ENCODE measurements at regions not wholly inside any gene's neighbourhood (a gene's known extent, or its start where the extent isn't known, plus 50 kb on each side); places are given as distances from the start of the nearest gene placed in this dataset.

GRCh38 chr20:11844691-11845090 is 73.0 kb upstream of the BTBD3 start:
- no peak overlapping the region for H3K4me3 ChIP-seq (ENCODE audit: low read depth in 2 of 2, low read length in 2 of 2)
- no TSS peak for BruUV-seq (replicated peaks)
- no peak for DNase-seq (ENCODE audit: low read depth, low spot score)
- H3K4me1 ChIP-seq (ENCODE audit: control insufficient read depth, insufficient read depth, low read length), result no peaks in the 10 kb centered on the region
- TF ChIP-seq TCF7L2 (IDR thresholded peaks at IDR 0.05; ENCODE audit: low read depth, low read length) (no peak), SIN3A (IDR thresholded peaks at IDR 0.05; ENCODE audit: borderline replicate concordance, insufficient read depth, low read depth, low read length) (no peak), POLR2AphosphoS5 (IDR thresholded peaks at IDR 0.05; ENCODE audit: low read depth, low read length) (no peak), CTCF (IDR thresholded peaks at IDR 0.05) (no peak)
- TF ChIP-seq, protein P1, sequence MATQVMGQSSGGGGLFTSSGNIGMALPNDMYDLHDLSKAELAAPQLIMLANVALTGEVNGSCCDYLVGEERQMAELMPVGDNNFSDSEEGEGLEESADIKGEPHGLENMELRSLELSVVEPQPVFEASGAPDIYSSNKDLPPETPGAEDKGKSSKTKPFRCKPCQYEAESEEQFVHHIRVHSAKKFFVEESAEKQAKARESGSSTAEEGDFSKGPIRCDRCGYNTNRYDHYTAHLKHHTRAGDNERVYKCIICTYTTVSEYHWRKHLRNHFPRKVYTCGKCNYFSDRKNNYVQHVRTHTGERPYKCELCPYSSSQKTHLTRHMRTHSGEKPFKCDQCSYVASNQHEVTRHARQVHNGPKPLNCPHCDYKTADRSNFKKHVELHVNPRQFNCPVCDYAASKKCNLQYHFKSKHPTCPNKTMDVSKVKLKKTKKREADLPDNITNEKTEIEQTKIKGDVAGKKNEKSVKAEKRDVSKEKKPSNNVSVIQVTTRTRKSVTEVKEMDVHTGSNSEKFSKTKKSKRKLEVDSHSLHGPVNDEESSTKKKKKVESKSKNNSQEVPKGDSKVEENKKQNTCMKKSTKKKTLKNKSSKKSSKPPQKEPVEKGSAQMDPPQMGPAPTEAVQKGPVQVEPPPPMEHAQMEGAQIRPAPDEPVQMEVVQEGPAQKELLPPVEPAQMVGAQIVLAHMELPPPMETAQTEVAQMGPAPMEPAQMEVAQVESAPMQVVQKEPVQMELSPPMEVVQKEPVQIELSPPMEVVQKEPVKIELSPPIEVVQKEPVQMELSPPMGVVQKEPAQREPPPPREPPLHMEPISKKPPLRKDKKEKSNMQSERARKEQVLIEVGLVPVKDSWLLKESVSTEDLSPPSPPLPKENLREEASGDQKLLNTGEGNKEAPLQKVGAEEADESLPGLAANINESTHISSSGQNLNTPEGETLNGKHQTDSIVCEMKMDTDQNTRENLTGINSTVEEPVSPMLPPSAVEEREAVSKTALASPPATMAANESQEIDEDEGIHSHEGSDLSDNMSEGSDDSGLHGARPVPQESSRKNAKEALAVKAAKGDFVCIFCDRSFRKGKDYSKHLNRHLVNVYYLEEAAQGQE (IDR thresholded peaks at IDR 0.05; ENCODE audit: insufficient read depth in 1 of 2, low read depth in 2 of 2, low read length in 1 of 2), result no peak
- in situ Hi-C loops (cut with HindIII; ENCODE audit: low pct_unique_long_range_greater_than_20kb, low sequenced_read_pairs) (no loop called here), intact Hi-C loops (cut with micrococcal nuclease; ENCODE audit: unreplicated experiment) (no loop called here)
- POLR2A ChIA-PET, result no interaction called here
- no peak overlapping the region for H3K27ac ChIP-seq (ENCODE audit: low read length)
- no peaks in the 10 kb centered on the region for H3K36me3 ChIP-seq (ENCODE audit: control insufficient read depth, insufficient read depth, low read length)
- no peak for ATAC-seq
- no peaks in the 10 kb centered on the region for H3K27me3 ChIP-seq (ENCODE audit: control insufficient read depth, insufficient read depth, low read length)
- no peaks in the 10 kb centered on the region for H3K9me3 ChIP-seq (ENCODE audit: control insufficient read depth, insufficient read depth, low read depth, low read length)
- CTCF ChIA-PET, result no interaction called here

DNA sequence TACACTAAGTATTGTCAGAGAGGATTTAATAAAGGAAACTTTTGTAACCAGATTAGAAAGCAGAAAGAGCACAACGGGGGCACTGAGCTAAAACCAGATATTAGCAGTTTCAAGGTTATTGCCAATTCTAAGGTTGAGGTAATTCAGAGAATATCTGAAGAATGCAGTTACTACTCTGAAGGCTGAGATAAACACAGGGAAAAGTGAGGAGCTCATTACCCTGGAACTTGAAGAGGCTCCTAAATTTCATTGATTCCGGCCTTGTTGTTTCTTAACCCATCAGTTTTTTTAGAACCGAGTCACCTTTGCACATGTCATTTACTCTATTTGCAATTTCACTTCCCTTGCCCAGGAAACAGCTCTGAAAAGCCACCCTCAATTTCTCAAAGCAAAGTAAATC is 72.4 kb upstream of the BTBD3 start:
- intact Hi-C loops (cut with micrococcal nuclease; ENCODE audit: unreplicated experiment) (no loop called here), in situ Hi-C loops (cut with HindIII; ENCODE audit: low pct_unique_long_range_greater_than_20kb, low sequenced_read_pairs) (no loop called here)
- no TSS peak for BruUV-seq (replicated peaks)
- ChIA-PET CTCF (no interaction called here), POLR2A (no interaction called here)
- Histone ChIP-seq H3K36me3 (ENCODE audit: control insufficient read depth, insufficient read depth, low read length) (no peaks in the 10 kb centered on the region), H3K27ac (ENCODE audit: low read length) (no peak overlapping the region), H3K4me1 (ENCODE audit: control insufficient read depth, insufficient read depth, low read length) (no peaks in the 10 kb centered on the region), H3K27me3 (ENCODE audit: control insufficient read depth, insufficient read depth, low read length) (no peaks in the 10 kb centered on the region), H3K4me3 (ENCODE audit: low read depth in 2 of 2, low read length in 2 of 2) (no peak overlapping the region), H3K9me3 (ENCODE audit: control insufficient read depth, insufficient read depth, low read depth, low read length) (no peaks in the 10 kb centered on the region)
- ATAC-seq (no peak), DNase-seq (ENCODE audit: low read depth, low spot score) (no peak)
- TF ChIP-seq POLR2AphosphoS5 (IDR thresholded peaks at IDR 0.05; ENCODE audit: low read depth, low read length), result no peak
- TF ChIP-seq TCF7L2 (IDR thresholded peaks at IDR 0.05; ENCODE audit: low read depth, low read length), result no peak
- TF ChIP-seq, protein P1 (IDR thresholded peaks at IDR 0.05; ENCODE audit: insufficient read depth in 1 of 2, low read depth in 2 of 2, low read length in 1 of 2), result no peak
- TF ChIP-seq SIN3A (IDR thresholded peaks at IDR 0.05; ENCODE audit: borderline replicate concordance, insufficient read depth, low read depth, low read length), result no peak
- TF ChIP-seq CTCF (IDR thresholded peaks at IDR 0.05), result no peak

Data from Panc1 (cell line).